Mesendoderm (in vitro differentiated cells): ENCODE measurements at regions not wholly inside any gene's neighbourhood (a gene's known extent, or its start where the extent isn't known, plus 50 kb on each side); places are given as distances from the start of the nearest gene placed in this dataset.

Experiments
- DNase-seq: peaks from one replicate; pipeline ENCODE4 v3.0.0; 2013
- H2AK5ac ChIP-seq: 2 replicates; pipeline ENCODE4 v1.6.1; 2013; ENCODE audit warnings: low read length, inconsistent platforms
- H2BK120ac ChIP-seq: 2 replicates; pipeline ENCODE4 v1.6.1; 2013; ENCODE audit warnings: low read depth, mild to moderate bottlenecking, low read length, moderate library complexity, mixed read lengths
- H2BK15ac ChIP-seq: replicated peaks from 2 replicates; pipeline ENCODE4 v1.6.1; 2013; ENCODE audit warnings: low read depth, mild to moderate bottlenecking, moderate library complexity
- H2BK5ac ChIP-seq: 2 replicates; pipeline ENCODE4 v1.6.1; 2013; ENCODE audit warnings: low read length, inconsistent platforms
- H3K18ac ChIP-seq: 2 replicates; pipeline ENCODE4 v1.6.1; 2013; ENCODE audit warnings: mild to moderate bottlenecking, low read length, mixed read lengths
- H3K23ac ChIP-seq: one replicate; pipeline ENCODE4 v1.6.1; 2013; ENCODE audit warnings: low read length
- H3K27ac ChIP-seq: 2 replicates; pipeline ENCODE4 v1.5.1; 2013; ENCODE audit warnings: low read depth, mild to moderate bottlenecking, inconsistent platforms, low read length, moderate library complexity
- H3K27me3 ChIP-seq: 2 replicates; pipeline ENCODE4 v1.6.1; 2013; ENCODE audit warnings: low read length, control low read depth, mild to moderate bottlenecking, inconsistent platforms; ENCODE audit not compliant: insufficient read depth, poor library complexity
- H3K36me3 ChIP-seq: 2 replicates; pipeline ENCODE4 v1.6.1; 2013; ENCODE audit warnings: low read length, inconsistent platforms; ENCODE audit not compliant: control insufficient read depth, insufficient read depth
- H3K4ac ChIP-seq: one replicate; pipeline ENCODE4 v1.6.1; 2013; ENCODE audit warnings: low read depth, mild to moderate bottlenecking, low read length, moderate library complexity
- H3K4me1 ChIP-seq: 2 replicates; pipeline ENCODE4 v1.6.1; 2013; ENCODE audit warnings: low read depth, low read length, inconsistent platforms; ENCODE audit not compliant: control insufficient read depth
- H3K4me2 ChIP-seq: 2 replicates; pipeline ENCODE4 v1.6.1; 2013; ENCODE audit warnings: low read length
- H3K4me3 ChIP-seq: 2 replicates; pipeline ENCODE4 v1.5.1; 2013; ENCODE audit warnings: mild to moderate bottlenecking, low read length
- H3K56ac ChIP-seq: one replicate; pipeline ENCODE4 v1.6.1; 2013; ENCODE audit warnings: low read length
- H3K79me1 ChIP-seq: 2 replicates; pipeline ENCODE4 v1.6.1; 2013; ENCODE audit warnings: low read length, inconsistent platforms
- H3K79me2 ChIP-seq: 2 replicates; pipeline ENCODE4 v1.6.1; 2013; ENCODE audit warnings: mild to moderate bottlenecking, low read length; ENCODE audit not compliant: control insufficient read depth, insufficient read depth
- H3K9ac ChIP-seq: 2 replicates; pipeline ENCODE4 v1.6.1; 2013; ENCODE audit warnings: low read length, inconsistent platforms
- H4K5ac ChIP-seq: one replicate; pipeline ENCODE4 v1.6.1; 2013; ENCODE audit warnings: low read length
- H4K8ac ChIP-seq: one replicate; pipeline ENCODE4 v1.6.1; 2013; ENCODE audit warnings: low read depth, mild to moderate bottlenecking, control low read depth, low read length, moderate library complexity
- WGBS: extraction: QIAGEN DNeasy Blood & Tissue Kit; methylation state at CpG from one replicate; pipeline ENCODE4 v1.1.7; 2013; ENCODE audit warnings: low lambda C conversion rate, missing lambda C conversion rate; ENCODE audit not compliant: insufficient coverage; ENCODE audit errors: extremely low coverage; 5-methylcytosine and 5-hydroxymethylcytosine counted together

GRCh38 chr1:56333461-56333860 is 245.9 kb downstream of the PLPP3 start:
- H3K4ac ChIP-seq, result no peak overlapping the region
- no peak overlapping the region for H2BK5ac ChIP-seq
- H3K9ac ChIP-seq, result no peak overlapping the region
- H3K4me2 ChIP-seq, result no peak overlapping the region
- no peak overlapping the region for H4K5ac ChIP-seq
- H3K56ac ChIP-seq, result no peak overlapping the region
- no peaks in the 10 kb centered on the region for H3K79me2 ChIP-seq
- no peak for DNase-seq
- H3K36me3 ChIP-seq, result no peaks in the 10 kb centered on the region
- no peaks in the 10 kb centered on the region for H3K4me1 ChIP-seq
- no CpG with 5 or more reads among the region's 2 CpGs for WGBS
- no peak overlapping the region for H2AK5ac ChIP-seq
- no peaks in the 10 kb centered on the region for H3K27me3 ChIP-seq
- no peak overlapping the region for H4K8ac ChIP-seq
- no peaks in the 10 kb centered on the region for H3K79me1 ChIP-seq
- no peak overlapping the region for H3K23ac ChIP-seq
- H2BK15ac ChIP-seq, result no peak overlapping the region
- H3K27ac ChIP-seq, result no peak overlapping the region
- H3K18ac ChIP-seq, result no peak overlapping the region
- H3K4me3 ChIP-seq, result no peak overlapping the region
- H2BK120ac ChIP-seq, result no peak overlapping the region

- DNase-seq, result peak; percentile 4
Measured at GRCh38 chr1:56331892-56332567, 247.3 kb downstream of the PLPP3 start.

GRCh38 chr1:56331207-56331891 is 248.0 kb downstream of the PLPP3 start:
- H3K9ac ChIP-seq, result no peak overlapping the region
- peak; percentile 4 for DNase-seq
- no CpG with 5 or more reads among the region's 2 CpGs for WGBS
- no peaks in the 10 kb centered on the region for H3K4me1 ChIP-seq
- H3K4me2 ChIP-seq, result no peak overlapping the region
- no peaks in the 10 kb centered on the region for H3K27me3 ChIP-seq
- no peak overlapping the region for H3K18ac ChIP-seq
- no peak overlapping the region for H3K27ac ChIP-seq
- no peak overlapping the region for H3K4ac ChIP-seq
- no peak overlapping the region for H2BK15ac ChIP-seq
- H3K79me2 ChIP-seq, result no peaks in the 10 kb centered on the region
- no peak overlapping the region for H4K5ac ChIP-seq
- H3K79me1 ChIP-seq, result no peaks in the 10 kb centered on the region
- H3K23ac ChIP-seq, result no peak overlapping the region
- no peak overlapping the region for H2BK5ac ChIP-seq
- no peak overlapping the region for H2BK120ac ChIP-seq
- H3K36me3 ChIP-seq, result no peaks in the 10 kb centered on the region
- H4K8ac ChIP-seq, result no peak overlapping the region
- no peak overlapping the region for H3K4me3 ChIP-seq
- no peak overlapping the region for H2AK5ac ChIP-seq
- no peak overlapping the region for H3K56ac ChIP-seq

More at GRCh38 chr1:56331892-56332567, 247.3 kb downstream of the PLPP3 start:
- Histone ChIP-seq H3K27me3 (no peaks in the 10 kb centered on the region), H2BK5ac (no peak overlapping the region), H3K79me1 (no peaks in the 10 kb centered on the region), H2BK15ac (no peak overlapping the region), H4K8ac (no peak overlapping the region), H3K4me1 (no peaks in the 10 kb centered on the region), H2BK120ac (no peak overlapping the region), H3K4me3 (no peak overlapping the region), H2AK5ac (no peak overlapping the region), H3K4ac (no peak overlapping the region), H3K4me2 (no peak overlapping the region), H3K18ac (no peak overlapping the region), H3K27ac (no peak overlapping the region), H3K23ac (no peak overlapping the region), H3K79me2 (no peaks in the 10 kb centered on the region), H4K5ac (no peak overlapping the region), H3K9ac (no peak overlapping the region), H3K56ac (no peak overlapping the region), H3K36me3 (no peaks in the 10 kb centered on the region)
- no CpG with 5 or more reads among the region's 12 CpGs for WGBS

GRCh38 chr1:56330391-56331026 is 248.9 kb downstream of the PLPP3 start:
- no peak overlapping the region for H3K4me3 ChIP-seq
- no peak overlapping the region for H3K18ac ChIP-seq
- no peaks in the 10 kb centered on the region for H3K4me1 ChIP-seq
- H3K79me1 ChIP-seq, result no peaks in the 10 kb centered on the region
- no CpG with 5 or more reads among the region's 1 CpG for WGBS
- H3K79me2 ChIP-seq, result no peaks in the 10 kb centered on the region
- H4K5ac ChIP-seq, result no peak overlapping the region
- no peak overlapping the region for H2BK120ac ChIP-seq
- peak; percentile 9 for DNase-seq
- no peak overlapping the region for H3K4ac ChIP-seq
- H2BK5ac ChIP-seq, result no peak overlapping the region
- H2BK15ac ChIP-seq, result no peak overlapping the region
- H3K27ac ChIP-seq, result no peak overlapping the region
- H2AK5ac ChIP-seq, result no peak overlapping the region
- H3K23ac ChIP-seq, result no peak overlapping the region
- no peak overlapping the region for H4K8ac ChIP-seq
- H3K27me3 ChIP-seq, result no peaks in the 10 kb centered on the region
- H3K36me3 ChIP-seq, result no peaks in the 10 kb centered on the region
- no peak overlapping the region for H3K9ac ChIP-seq
- H3K56ac ChIP-seq, result no peak overlapping the region
- H3K4me2 ChIP-seq, result no peak overlapping the region

- no peak for DNase-seq
- no peak overlapping the region for H2BK120ac ChIP-seq
- H2AK5ac ChIP-seq, result no peak overlapping the region
- H3K4me3 ChIP-seq, result no peak overlapping the region
- no peak overlapping the region for H4K5ac ChIP-seq
- no peak overlapping the region for H3K4me2 ChIP-seq
- no peaks in the 10 kb centered on the region for H3K4me1 ChIP-seq
- H3K79me2 ChIP-seq, result no peaks in the 10 kb centered on the region
- no peak overlapping the region for H3K27ac ChIP-seq
- H2BK15ac ChIP-seq, result no peak overlapping the region
- no peaks in the 10 kb centered on the region for H3K79me1 ChIP-seq
- H3K27me3 ChIP-seq, result no peaks in the 10 kb centered on the region
- no peak overlapping the region for H3K9ac ChIP-seq
- no CpG with 5 or more reads among the region's 1 CpG for WGBS
- H3K36me3 ChIP-seq, result no peaks in the 10 kb centered on the region
- no peak overlapping the region for H3K23ac ChIP-seq
- H3K18ac ChIP-seq, result no peak overlapping the region
- no peak overlapping the region for H3K56ac ChIP-seq
- H4K8ac ChIP-seq, result no peak overlapping the region
- no peak overlapping the region for H2BK5ac ChIP-seq
- no peak overlapping the region for H3K4ac ChIP-seq
Measured at GRCh38 chr1:56329970-56330369, 249.4 kb downstream of the PLPP3 start.
